ENCODE measurements at regions not wholly inside any gene's neighbourhood (a gene's known extent, or its start where the extent isn't known, plus 50 kb on each side); places are given as distances from the start of the nearest gene placed in this dataset.

- dilution Hi-C loops (cut with MboI; ENCODE audit: extremely low pct_ligation_motif_present, low sequenced_read_pairs) = no loop called here
- no peaks in the 10 kb centered on the region for H3K36me3 ChIP-seq (ENCODE audit: control insufficient read depth in 2 of 2, extremely low read depth in 1 of 2, insufficient read depth in 2 of 2, low read length in 2 of 2)
- FAIRE-seq (no peak), DNase-seq (ENCODE audit: low read depth, low spot score) (no peak)
- no peak overlapping the region for H3K9ac ChIP-seq (replicated peaks; ENCODE audit: extremely low read depth, insufficient read depth, low read length)
- intact Hi-C loops (cut with micrococcal nuclease) = no loop called here
- H4K20me1 ChIP-seq (replicated peaks; ENCODE audit: control insufficient read depth, extremely low read depth, insufficient read depth, low read length) = no peaks in the 10 kb centered on the region
- POLR2A ChIA-PET = no interaction called here
- TF ChIP-seq MYC (IDR thresholded peaks at IDR 0.05; ENCODE audit: low read depth, low read length) (no peak), FOS (IDR thresholded peaks at IDR 0.05; ENCODE audit: borderline replicate concordance, insufficient read depth, low read length) (no peak), CTCF (IDR thresholded peaks at IDR 0.05; ENCODE audit: extremely low read depth in 1 of 2, insufficient read depth in 1 of 2, low read depth in 1 of 2, low read length in 2 of 2) (no peak), GATA2 (IDR thresholded peaks at IDR 0.05; ENCODE audit: insufficient read depth, insufficient read length, low read depth, low read length) (no peak), MAX (IDR thresholded peaks at IDR 0.05; ENCODE audit: insufficient read depth, insufficient read length) (no peak), EZH2 (IDR thresholded peaks at IDR 0.05; ENCODE audit: borderline replicate concordance, low read depth, low read length, severe bottlenecking) (no peak), POLR2A (IDR thresholded peaks at IDR 0.05; ENCODE audit: low read depth, low read length) (no peak), POLR2AphosphoS5 (IDR thresholded peaks at IDR 0.05; ENCODE audit: insufficient read depth, low read depth, low read length) (no peak), JUN (IDR thresholded peaks at IDR 0.05; ENCODE audit: borderline replicate concordance, insufficient read depth, insufficient read length, low read depth) (no peak)
- H3K4me3 ChIP-seq (replicated peaks in 1 of 3; ENCODE audit: insufficient read depth in 1 of 3, low read depth in 1 of 3, low read length in 3 of 3) = no peak overlapping the region
- H3K27me3 ChIP-seq (ENCODE audit: control insufficient read depth in 2 of 2, insufficient read depth in 2 of 2, low read length in 2 of 2) = no peaks in the 10 kb centered on the region
- no peak overlapping the region for H3K4me2 ChIP-seq (ENCODE audit: insufficient read depth, low read length)
- CTCF ChIA-PET = no interaction called here
- no peaks in the 10 kb centered on the region for H3K9me1 ChIP-seq (replicated peaks; ENCODE audit: control insufficient read depth, extremely low read depth, insufficient read depth, low read length)
- H3K27ac ChIP-seq (ENCODE audit: insufficient read depth, low read depth, low read length) = no peak overlapping the region
- H3K4me1 ChIP-seq (ENCODE audit: control insufficient read depth, extremely low read depth, insufficient read depth, low read length) = no peaks in the 10 kb centered on the region
- peaks cover 4% of the 10 kb centered on the region for H3K9me3 ChIP-seq (replicated peaks; ENCODE audit: control insufficient read depth, insufficient read depth, low read length)
- H3K79me2 ChIP-seq (ENCODE audit: control insufficient read depth, insufficient read depth, low read length) = no peaks in the 10 kb centered on the region
- BruUV-seq (replicated peaks) = no TSS peak
- no peak overlapping the region for H2AFZ ChIP-seq (ENCODE audit: low read depth, low read length)
These were observed 524.9 kb upstream of the CHRM3 start for GRCh38 chr1:238861342-238862066.

Data from endothelial cell of umbilical vein (primary cell).